Chondrocyte (in vitro differentiated cells): ENCODE measurements at regions not wholly inside any gene's neighbourhood (a gene's known extent, or its start where the extent isn't known, plus 50 kb on each side); places are given as distances from the start of the nearest gene placed in this dataset.

Source experiments
- DNase-seq: peaks from one replicate; pipeline ENCODE4 v3.0.0; 2021; ENCODE audit warnings: mixed read lengths, low spot score
- H3K27ac Mint-ChIP-seq: one replicate; pipeline ENCODE4 v1.8.0; 2021; ENCODE audit warnings: mild to moderate bottlenecking, moderate library complexity, mixed read lengths; ENCODE audit not compliant: unreplicated experiment
- H3K27me3 Mint-ChIP-seq: 2 replicates; pipeline ENCODE4 v1.8.0; 2021; ENCODE audit warnings: low read depth, mixed read lengths
- H3K36me3 Mint-ChIP-seq: 2 replicates; pipeline ENCODE4 v1.8.0; 2021; ENCODE audit warnings: low read depth, mixed read lengths
- H3K4me1 Mint-ChIP-seq: 2 replicates; pipeline ENCODE4 v1.8.0; 2021; ENCODE audit warnings: low read depth, mild to moderate bottlenecking, mixed read lengths
- H3K4me3 Mint-ChIP-seq: one replicate; pipeline ENCODE4 v1.8.0; 2021; ENCODE audit warnings: mild to moderate bottlenecking, moderate library complexity, mixed read lengths; ENCODE audit not compliant: unreplicated experiment
- H3K9me3 Mint-ChIP-seq: 2 replicates; pipeline ENCODE4 v1.8.0; 2021; ENCODE audit warnings: low read depth, mixed read lengths
- TF ChIP-seq, protein P1 (sequence below): fragments of 200-600 bp; sonication (generic); IDR thresholded peaks from 2 replicates; pipeline ENCODE4 v1.5.0; 2021; ENCODE audit warnings: antibody characterized with exemption, mild to moderate bottlenecking, moderate library complexity

DNA sequence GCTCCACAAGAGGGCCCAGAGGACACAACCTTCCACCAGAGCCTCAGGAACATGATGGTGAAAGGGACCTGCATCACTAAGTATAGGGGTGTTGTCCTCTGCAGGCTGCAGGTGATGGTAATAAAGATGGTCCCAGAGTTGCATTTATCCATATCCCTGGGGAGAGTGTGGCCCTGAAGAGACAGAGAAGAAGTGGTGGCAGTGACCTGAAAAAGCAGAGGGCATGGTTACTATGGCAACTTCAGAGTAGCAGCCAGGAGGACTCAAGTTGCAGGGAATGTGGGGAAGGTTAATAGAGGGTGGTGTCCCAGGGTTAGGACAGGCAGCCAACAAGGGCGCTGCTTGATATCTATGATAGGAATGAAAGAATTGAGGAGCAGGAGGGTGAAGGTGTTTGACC is 57.1 kb downstream of the HLA-A start:
- Mint-ChIP-seq H3K4me1 (peaks cover 7% of the 10 kb centered on the region), H3K27me3 (peaks cover 8% of the 10 kb centered on the region), H3K4me3 (no peak overlapping the region), H3K27ac (no peak overlapping the region), H3K36me3 (no peaks in the 10 kb centered on the region), H3K9me3 (no peaks in the 10 kb centered on the region)
- TF ChIP-seq, protein P1, sequence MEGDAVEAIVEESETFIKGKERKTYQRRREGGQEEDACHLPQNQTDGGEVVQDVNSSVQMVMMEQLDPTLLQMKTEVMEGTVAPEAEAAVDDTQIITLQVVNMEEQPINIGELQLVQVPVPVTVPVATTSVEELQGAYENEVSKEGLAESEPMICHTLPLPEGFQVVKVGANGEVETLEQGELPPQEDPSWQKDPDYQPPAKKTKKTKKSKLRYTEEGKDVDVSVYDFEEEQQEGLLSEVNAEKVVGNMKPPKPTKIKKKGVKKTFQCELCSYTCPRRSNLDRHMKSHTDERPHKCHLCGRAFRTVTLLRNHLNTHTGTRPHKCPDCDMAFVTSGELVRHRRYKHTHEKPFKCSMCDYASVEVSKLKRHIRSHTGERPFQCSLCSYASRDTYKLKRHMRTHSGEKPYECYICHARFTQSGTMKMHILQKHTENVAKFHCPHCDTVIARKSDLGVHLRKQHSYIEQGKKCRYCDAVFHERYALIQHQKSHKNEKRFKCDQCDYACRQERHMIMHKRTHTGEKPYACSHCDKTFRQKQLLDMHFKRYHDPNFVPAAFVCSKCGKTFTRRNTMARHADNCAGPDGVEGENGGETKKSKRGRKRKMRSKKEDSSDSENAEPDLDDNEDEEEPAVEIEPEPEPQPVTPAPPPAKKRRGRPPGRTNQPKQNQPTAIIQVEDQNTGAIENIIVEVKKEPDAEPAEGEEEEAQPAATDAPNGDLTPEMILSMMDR = no peak
- DNase-seq = no peak

DNA sequence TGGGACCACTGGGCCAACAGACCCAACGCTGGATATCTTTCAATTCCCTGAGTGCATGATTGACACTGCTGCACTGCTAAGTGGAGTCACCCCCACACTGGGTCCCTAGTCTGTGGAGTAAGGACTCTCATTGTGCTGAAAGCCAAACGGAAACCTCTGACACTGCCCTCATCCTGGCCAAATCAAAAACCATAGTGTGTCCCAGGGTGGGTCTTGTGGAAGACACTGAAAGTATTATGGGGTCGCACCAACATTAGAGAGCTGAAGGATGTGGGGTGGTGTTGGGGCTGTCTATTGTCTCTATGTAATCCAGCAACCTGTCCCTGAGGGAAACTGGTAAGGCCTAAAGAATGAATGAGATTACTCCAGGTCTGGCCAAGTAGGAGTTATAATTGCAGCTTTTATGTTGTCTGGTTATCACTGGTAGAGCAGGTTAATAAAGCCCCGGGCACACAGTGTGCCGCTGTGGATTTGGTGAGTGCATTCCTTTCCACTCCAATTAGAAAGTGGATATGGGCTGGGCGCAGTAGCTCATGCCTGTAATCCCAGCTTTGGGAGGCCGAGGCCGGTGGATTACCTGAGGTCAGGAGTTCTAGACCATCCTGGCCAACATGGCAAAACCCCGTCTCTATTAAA is 57.9 kb downstream of the HLA-A start:
- Mint-ChIP-seq H3K36me3 (no peaks in the 10 kb centered on the region), H3K9me3 (no peaks in the 10 kb centered on the region), H3K27ac (no peak overlapping the region), H3K27me3 (peaks cover 11% of the 10 kb centered on the region), H3K4me1 (peaks cover 5% of the 10 kb centered on the region), H3K4me3 (no peak overlapping the region)
- TF ChIP-seq, protein P1 = no peak
- DNase-seq = no peak

DNA sequence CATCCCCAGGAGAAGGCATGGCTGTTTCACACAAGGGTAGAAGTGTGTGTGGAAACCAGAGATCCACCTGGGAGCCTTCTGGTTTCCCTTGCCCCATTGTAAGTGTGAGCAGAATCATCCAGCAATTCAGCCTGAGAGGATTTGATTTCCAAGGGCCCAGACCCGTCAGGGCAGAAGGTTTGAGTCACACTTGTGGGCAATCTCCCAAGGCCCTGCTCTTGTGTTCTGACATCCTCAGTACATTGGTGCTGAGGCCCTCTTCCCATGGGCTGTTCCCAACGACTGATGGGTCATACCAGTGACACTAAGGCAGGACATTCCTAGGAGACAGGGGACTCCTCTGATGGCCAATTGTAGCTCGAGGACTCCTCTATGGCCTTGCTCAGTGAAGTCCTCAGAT is 58.2 kb upstream of the POLR1H start:
- no peak for DNase-seq
- TF ChIP-seq, protein P1 = no peak
- H3K4me1 Mint-ChIP-seq = peaks cover 21% of the 10 kb centered on the region
- H3K27me3 Mint-ChIP-seq = peaks cover 20% of the 10 kb centered on the region
- H3K9me3 Mint-ChIP-seq = no peaks in the 10 kb centered on the region
- H3K4me3 Mint-ChIP-seq = no peak overlapping the region
- no peaks in the 10 kb centered on the region for H3K36me3 Mint-ChIP-seq
- H3K27ac Mint-ChIP-seq = no peak overlapping the region

DNA sequence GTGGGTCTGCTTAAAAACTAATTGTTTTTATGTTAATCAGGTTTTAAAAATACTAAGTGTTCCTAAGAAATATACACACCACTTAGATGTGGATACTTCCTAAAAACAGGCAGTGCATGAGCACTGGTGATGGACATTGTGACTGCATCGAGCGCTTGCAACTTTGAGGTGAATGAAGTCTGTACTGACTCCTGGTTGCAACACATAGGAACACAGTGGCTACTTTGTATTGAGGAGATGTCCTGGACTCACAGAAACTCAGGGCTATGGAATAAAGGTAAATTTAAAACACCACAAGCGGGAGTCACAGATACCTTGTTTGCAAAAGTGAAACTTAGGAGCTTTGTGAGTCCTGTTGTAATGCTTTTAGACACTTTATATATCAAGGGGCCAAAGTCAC is 55.6 kb upstream of the POLR1H start:
- Mint-ChIP-seq H3K4me3 (no peak overlapping the region), H3K9me3 (no peaks in the 10 kb centered on the region), H3K27ac (no peak overlapping the region), H3K27me3 (peaks cover 28% of the 10 kb centered on the region), H3K4me1 (peaks cover 21% of the 10 kb centered on the region), H3K36me3 (peaks cover 8% of the 10 kb centered on the region)
- TF ChIP-seq, protein P1 = no peak
- no peak for DNase-seq

DNA sequence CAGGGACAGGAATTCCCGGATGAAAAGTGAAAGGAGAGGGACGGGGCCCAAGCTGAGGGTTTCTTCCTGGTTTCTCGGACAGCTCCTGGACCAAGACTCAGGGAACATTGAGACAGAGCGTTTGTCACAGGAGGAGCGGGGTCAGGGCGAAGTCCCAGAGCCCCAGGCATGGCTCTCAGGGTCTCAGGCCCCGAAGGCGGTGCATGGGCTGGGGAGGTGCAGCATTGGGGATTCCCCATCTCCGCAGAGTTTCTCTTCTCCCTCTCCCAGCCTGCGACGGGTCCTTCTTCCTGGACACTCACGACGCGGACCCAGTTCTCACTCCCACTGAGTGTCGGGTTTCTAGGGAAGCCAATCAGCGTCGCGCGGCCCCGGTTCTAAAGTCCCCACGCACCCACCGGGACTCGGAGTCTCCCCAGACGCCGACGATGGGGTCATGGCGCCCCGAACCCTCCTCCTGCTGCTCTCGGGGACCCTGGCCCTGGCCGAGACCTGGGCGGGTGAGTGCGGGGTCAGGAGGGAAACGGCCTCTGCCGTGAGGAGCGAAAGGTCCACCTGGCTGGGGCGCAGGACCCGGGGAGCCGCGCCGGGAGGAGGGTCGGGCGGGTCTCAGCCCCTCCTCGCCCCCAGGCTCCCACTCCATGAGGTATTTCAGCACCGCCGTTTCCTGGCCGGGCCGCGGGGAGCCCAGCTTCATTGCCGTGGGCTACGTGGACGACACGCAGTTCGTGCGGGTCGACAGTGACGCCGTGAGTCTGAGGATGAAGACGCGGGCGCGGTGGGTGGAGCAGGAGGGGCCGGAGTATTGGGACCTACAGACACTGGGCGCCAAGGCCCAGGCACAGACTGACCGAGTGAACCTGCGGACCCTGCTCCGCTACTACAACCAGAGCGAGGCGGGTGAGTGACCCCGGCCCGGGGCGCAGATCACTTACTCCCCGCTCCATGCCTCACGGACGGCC is 54.6 kb upstream of the POLR1H start:
- Mint-ChIP-seq H3K27me3 (peaks cover 30% of the 10 kb centered on the region), H3K27ac (peak overlapping the region; percentile 36), H3K36me3 (peaks cover 11% of the 10 kb centered on the region), H3K9me3 (no peaks in the 10 kb centered on the region), H3K4me1 (peaks cover 21% of the 10 kb centered on the region), H3K4me3 (peak overlapping the region; percentile 66)
- TF ChIP-seq, protein P1 = peak; percentile 20
- no peak for DNase-seq
